GM12878 (cell line): ENCODE measurements at regions not wholly inside any gene's neighbourhood (a gene's known extent, or its start where the extent isn't known, plus 50 kb on each side); places are given as distances from the start of the nearest gene placed in this dataset.

Experiments
- ATAC-seq: fragments of 200-7000 bp; cut with Tn5 transposase; 3 replicates; pipeline ENCODE4 v1.9.1; 2020; ENCODE audit warnings: mild to moderate bottlenecking, moderate library complexity
- BruUV-seq: library from RNA; stranded (reverse); fragments of 400-500 nt; replicated peaks from 2 replicates; lab custom pipeline; 2021; lab: Mats Ljungman, UMichigan
- CTCF ChIA-PET: fragments of 300-600 bp; sonication (Branson Sonifier 250); formaldehyde crosslinking; extraction: SDS; loops from one replicate; lab custom pipeline; 2021; ENCODE audit warnings: inconsistent platforms; lab: Yijun Ruan, JAX
- POLR2A ChIA-PET: fragments of 350-600 bp; formaldehyde crosslinking; extraction: SDS; loops from one replicate; lab custom pipeline; 2021; ENCODE audit warnings: inconsistent platforms; lab: Charles Lee
- RAD21 ChIA-PET: fragments of 300-600 bp; sonication (Branson Sonifier 250); formaldehyde crosslinking; loops from one replicate; lab custom pipeline; 2023; ENCODE audit warnings: antibody characterized with exemption; ENCODE audit not compliant: unreplicated experiment; lab: Charles Lee
- SMC1A ChIA-PET: fragments of 300-600 bp; sonication (Branson Sonifier 250); formaldehyde crosslinking; loops from one replicate; lab custom pipeline; 2023; ENCODE audit not compliant: unreplicated experiment, uncharacterized antibody; lab: Charles Lee
- DNase-seq: peaks from one replicate; pipeline ENCODE4 v3.0.0-alpha.2; 2011; ENCODE audit warnings: low read depth, low spot score
- FAIRE-seq: peaks from 3 replicates; lab custom pipeline; 2011; peaks lifted over from hg19 to GRCh38; lab: Jason Lieb, UNC
- H2AFZ ChIP-seq: 2 replicates; pipeline ENCODE4 v1.6.0; 2011; ENCODE audit warnings: low read depth, low read length, control low read depth; ENCODE audit not compliant: control insufficient read depth
- H3K27ac ChIP-seq: 2 replicates; pipeline ENCODE4 v1.5.1; 2011; ENCODE audit warnings: control low read depth; ENCODE audit not compliant: control insufficient read depth, insufficient read depth
- H3K27me3 ChIP-seq, 2 experiments: replicated peaks in 1 of 2; 2 replicates each; pipeline versions ENCODE4 v1.6.0 to v1.6.1; 2011; ENCODE audit warnings: low read length in 1 of 2; ENCODE audit not compliant: control insufficient read depth in 2 of 2, insufficient read depth in 2 of 2
- H3K36me3 ChIP-seq, 2 experiments: 2 replicates each; pipeline ENCODE4 v1.5.1; 2011; ENCODE audit warnings: low read length in 1 of 2; ENCODE audit not compliant: control insufficient read depth in 2 of 2, insufficient read depth in 2 of 2
- H3K4me1 ChIP-seq: 2 replicates; pipeline ENCODE4 v1.6.1; 2011; ENCODE audit warnings: mild to moderate bottlenecking, low read length, moderate library complexity, mixed read lengths; ENCODE audit not compliant: control insufficient read depth, insufficient read depth
- H3K4me2 ChIP-seq: 2 replicates; pipeline ENCODE4 v1.6.0; 2011; ENCODE audit warnings: control low read depth; ENCODE audit not compliant: control insufficient read depth, insufficient read depth
- H3K4me3 ChIP-seq: fragments of 200-600 bp; sonication (generic); 2 replicates; pipeline ENCODE4 v1.5.1; 2016
- H3K79me2 ChIP-seq: 2 replicates; pipeline ENCODE4 v1.6.0; 2011; ENCODE audit warnings: low read length; ENCODE audit not compliant: control insufficient read depth, insufficient read depth
- H3K9ac ChIP-seq: 2 replicates; pipeline ENCODE4 v1.8.0; 2011; ENCODE audit warnings: low read length, control low read depth, mixed read lengths; ENCODE audit not compliant: control insufficient read depth, insufficient read depth
- H3K9me3 ChIP-seq: replicated peaks from 3 replicates; pipeline ENCODE4 v1.5.1; 2011; ENCODE audit warnings: mild to moderate bottlenecking, low read length; ENCODE audit not compliant: control insufficient read depth, insufficient read depth
- H4K20me1 ChIP-seq: 2 replicates; pipeline ENCODE4 v1.6.0; 2011; ENCODE audit not compliant: control insufficient read depth, insufficient read depth
- BRCA1 ChIP-seq: IDR thresholded peaks from 2 replicates; pipeline ENCODE4 v1.6.1; 2011; ENCODE audit warnings: low read depth, low read length, improper control_type of control experiment
- CBX5 ChIP-seq: sonication (generic); IDR thresholded peaks from 2 replicates; pipeline ENCODE4 v1.6.1; 2016; ENCODE audit warnings: low read depth, moderate library complexity, mild to moderate bottlenecking, inconsistent platforms
- CHD1 ChIP-seq: IDR thresholded peaks from 2 replicates; pipeline ENCODE4 v1.6.1; 2012; ENCODE audit warnings: low read depth, low read length, improper control_type of control experiment
- ETV6 ChIP-seq, 2 experiments: fragments of 450-650 bp in 1 of 2; IDR thresholded peaks in 1 of 2; conservative IDR thresholded peaks in 1 of 2; 2 replicates each; pipeline ENCODE4 v1.6.1; 2014; ENCODE audit warnings: antibody characterized with exemption in 1 of 2, borderline replicate concordance in 1 of 2, low read depth in 1 of 2, mild to moderate bottlenecking in 1 of 2, moderate library complexity in 1 of 2
- EZH2 ChIP-seq: IDR thresholded peaks from 2 replicates; pipeline ENCODE4 v1.6.1; 2012; ENCODE audit warnings: low read depth, mild to moderate bottlenecking, control low read depth, inconsistent platforms, low read length, borderline replicate concordance; ENCODE audit not compliant: control insufficient read depth
- FOXK2 ChIP-seq: fragments of 450-650 bp; IDR thresholded peaks from 2 replicates; pipeline ENCODE4 v1.6.1; 2017; ENCODE audit warnings: mild to moderate bottlenecking, moderate library complexity
- GABPA ChIP-seq: IDR thresholded peaks from 2 replicates; pipeline ENCODE4 v1.6.1; 2014; ENCODE audit warnings: antibody characterized with exemption, low read depth, mild to moderate bottlenecking, inconsistent platforms
- NFYB ChIP-seq: IDR thresholded peaks from 2 replicates; pipeline ENCODE4 v1.6.1; 2011; ENCODE audit warnings: low read depth, mild to moderate bottlenecking, low read length, improper control_type of control experiment, moderate library complexity; ENCODE audit not compliant: insufficient read depth
- NKRF ChIP-seq: fragments of 450-650 bp; conservative IDR thresholded peaks from 2 replicates; pipeline ENCODE4 v1.6.1; 2017; ENCODE audit warnings: mild to moderate bottlenecking, moderate library complexity
- POLR2AphosphoS2 ChIP-seq: IDR thresholded peaks from 2 replicates; pipeline ENCODE4 v1.6.1; 2011; ENCODE audit warnings: low read depth, mild to moderate bottlenecking, low read length, improper control_type of control experiment, moderate library complexity
- RB1 ChIP-seq: fragments of 450-650 bp; formaldehyde crosslinking; IDR thresholded peaks from 2 replicates; pipeline ENCODE4 v1.6.1; 2017; ENCODE audit warnings: mild to moderate bottlenecking, borderline replicate concordance
- ZNF274 ChIP-seq: IDR thresholded peaks from one replicate; pipeline ENCODE4 v1.8.0; 2011; ENCODE audit not compliant: insufficient read length, insufficient read depth
- WGBS: methylation state at CpG from one replicate; pipeline ENCODE4 v1.1.6; 2016; ENCODE audit warnings: low lambda C conversion rate; ENCODE audit not compliant: insufficient replicate concordance, insufficient coverage; ENCODE audit errors: missing lambda C conversion rate; 5-methylcytosine and 5-hydroxymethylcytosine counted together
- in situ Hi-C: fragments of 300-500 bp; cut with MboI; formaldehyde crosslinking; loops from 9 replicates; pipeline ENCODE4 v1.14.3; 2018; ENCODE audit warnings: mixed read lengths
- intact Hi-C: fragments of 100-400 bp; cut with micrococcal nuclease; formaldehyde crosslinking; loops from one replicate; pipeline ENCODE4 v1.14.2; 2022; ENCODE audit not compliant: unreplicated experiment

- TF ChIP-seq NKRF (no peak), ZNF274 (no peak)
Measured at GRCh38 chr13:103695320-103695719, 629.1 kb upstream of the SLC10A2 start (continued).

DNA sequence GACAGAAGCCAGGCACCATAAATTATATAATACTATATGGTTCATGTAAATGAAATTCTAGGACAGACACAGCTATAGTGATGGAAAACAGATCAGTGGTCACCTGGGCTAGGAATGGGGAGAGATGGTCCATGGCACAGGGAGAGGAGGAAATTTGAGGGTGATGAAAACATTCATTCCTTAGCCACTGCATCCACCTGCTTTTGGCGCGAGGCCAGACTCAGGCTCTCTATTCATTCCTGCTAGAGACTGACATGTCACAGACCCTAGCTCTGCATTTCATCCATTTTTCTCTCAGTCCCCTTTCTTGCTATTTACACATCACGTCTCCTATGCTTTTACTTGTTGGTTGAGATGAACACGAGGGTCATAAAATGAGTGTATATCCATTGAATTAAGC is 628.3 kb upstream of the SLC10A2 start:
- POLR2A ChIA-PET, result no interaction called here
- Histone ChIP-seq H3K9me3 (no peaks in the 10 kb centered on the region), H3K27ac (no peak overlapping the region), H3K36me3 (no peaks in the 10 kb centered on the region), H3K79me2 (no peaks in the 10 kb centered on the region), H4K20me1 (no peaks in the 10 kb centered on the region), H3K27me3 (no peaks in the 10 kb centered on the region), H2AFZ (no peak overlapping the region), H3K4me2 (no peak overlapping the region), H3K9ac (no peak overlapping the region), H3K4me1 (no peaks in the 10 kb centered on the region), H3K4me3 (no peak overlapping the region)
- no TSS peak for BruUV-seq
- CTCF ChIA-PET, result no interaction called here
- DNase-seq (no peak), ATAC-seq (no peak), FAIRE-seq (no peak)
- SMC1A ChIA-PET, result interaction anchor here (0.8 to 1.4 kb wide), 3 partner anchors 12 to 91 kb away, joined by 3 read pairs; no protein-coding TSS in a partner anchor
- RAD21 ChIA-PET, result no interaction called here
- WGBS, result 56% methylated on average over 4 of the region's 4 CpGs
- TF ChIP-seq GABPA, result no peak
- TF ChIP-seq BRCA1, result no peak
- TF ChIP-seq RB1, result no peak
- TF ChIP-seq POLR2AphosphoS2, result no peak
- no peak for TF ChIP-seq CBX5
- no peak for TF ChIP-seq CHD1
- no peak for TF ChIP-seq ETV6 (conservative IDR thresholded peaks at IDR 0.05 in 1 of 2, IDR thresholded peaks at IDR 0.05 in 1 of 2; ENCODE audit: borderline replicate concordance in 1 of 2, low read depth in 1 of 2)
- no peak for TF ChIP-seq FOXK2
- no peak for TF ChIP-seq NFYB
- TF ChIP-seq EZH2, result no peak
- intact Hi-C loops (no loop called here), in situ Hi-C loops (no loop called here)
